ENCODE measurements at regions not wholly inside any gene's neighbourhood (a gene's known extent, or its start where the extent isn't known, plus 50 kb on each side); places are given as distances from the start of the nearest gene placed in this dataset.

- TF ChIP-seq SP1 (IDR thresholded peaks at IDR 0.05) (no peak), CTCF (IDR thresholded peaks at IDR 0.05; ENCODE audit: low read depth, low read length, missing input control) (no peak), YY1 (IDR thresholded peaks at IDR 0.05) (no peak), FOXA1 (IDR thresholded peaks at IDR 0.05) (no peak), HNF4A (conservative IDR thresholded peaks at IDR 0.05) (no peak), HNF4G (IDR thresholded peaks at IDR 0.05) (no peak), RAD21 (IDR thresholded peaks at IDR 0.05) (no peak), ATF3 (IDR thresholded peaks at IDR 0.05) (no peak), REST (IDR thresholded peaks at IDR 0.05) (no peak), TAF1 (conservative IDR thresholded peaks at IDR 0.05) (no peak), EGR1 (IDR thresholded peaks at IDR 0.05; ENCODE audit: low read depth in 2 of 2) (no peak), RXRA (IDR thresholded peaks at IDR 0.05) (no peak), JUND (IDR thresholded peaks at IDR 0.05) (no peak), MAX (IDR thresholded peaks at IDR 0.05) (no peak)
Observed at GRCh38 chr1:79089946-79090345, 83.4 kb upstream of the ADGRL4 start.

Data from liver (tissue), 3 donors.